A172 (cell line): ENCODE measurements at regions not wholly inside any gene's neighbourhood (a gene's known extent, or its start where the extent isn't known, plus 50 kb on each side); places are given as distances from the start of the nearest gene placed in this dataset.

Experiments
- DNase-seq: peaks from one replicate; pipeline ENCODE4 v3.0.0-alpha.2; 2015; ENCODE audit warnings: low spot score

GRCh38 chr12:92465786-92466295, 236.9 kb upstream of the PLEKHG7 start:
- no peak for DNase-seq

GRCh38 chr12:92464911-92465310, 237.9 kb upstream of the PLEKHG7 start:
- no peak for DNase-seq

GRCh38 chr12:92463171-92463570, 239.6 kb upstream of the PLEKHG7 start:
- no peak for DNase-seq

GRCh38 chr12:92462527-92462926, 240.3 kb upstream of the PLEKHG7 start:
- DNase-seq = no peak

DNA sequence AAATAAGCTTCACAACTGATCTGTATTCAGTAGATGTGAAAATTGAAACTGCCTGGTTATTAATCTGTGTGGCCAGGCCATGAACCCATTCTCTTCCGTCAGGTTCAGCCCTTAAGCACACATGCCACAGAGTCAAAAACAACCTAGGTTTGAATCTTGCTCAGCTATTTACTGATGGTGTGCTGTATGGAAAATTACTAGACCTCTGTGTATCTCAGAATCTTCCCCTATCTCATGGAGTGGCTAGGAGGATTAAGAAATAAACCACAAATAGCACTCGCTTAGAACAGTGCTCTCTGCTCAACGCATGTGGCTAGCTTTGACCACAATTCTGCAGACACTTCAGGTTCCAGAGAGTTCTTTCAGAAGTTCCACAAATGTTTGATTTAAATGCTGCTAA, 240.7 kb upstream of the PLEKHG7 start:
- peak; percentile 44 for DNase-seq

DNA sequence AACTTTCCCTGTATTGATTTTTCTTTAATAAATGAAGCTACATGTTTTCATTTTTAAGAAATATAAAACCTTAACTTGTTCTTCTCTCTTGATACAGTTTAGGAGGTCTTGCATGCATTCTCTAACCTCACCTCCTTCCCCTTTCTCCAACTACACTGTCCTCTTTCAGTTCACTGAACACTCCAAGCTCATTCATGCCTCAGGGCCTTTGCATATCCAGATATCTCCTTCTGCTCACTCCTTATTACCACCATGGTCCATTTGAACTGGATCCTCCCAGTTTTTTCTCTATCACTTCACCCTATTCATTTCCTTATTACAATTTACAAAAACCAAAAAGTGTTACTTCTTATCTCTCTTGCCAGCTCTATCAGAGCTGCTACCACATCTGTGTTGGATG, 242.9 kb upstream of the PLEKHG7 start:
- DNase-seq = no peak

GRCh38 chr12:92458996-92459395, 243.8 kb upstream of the PLEKHG7 start:
- DNase-seq = no peak

DNA sequence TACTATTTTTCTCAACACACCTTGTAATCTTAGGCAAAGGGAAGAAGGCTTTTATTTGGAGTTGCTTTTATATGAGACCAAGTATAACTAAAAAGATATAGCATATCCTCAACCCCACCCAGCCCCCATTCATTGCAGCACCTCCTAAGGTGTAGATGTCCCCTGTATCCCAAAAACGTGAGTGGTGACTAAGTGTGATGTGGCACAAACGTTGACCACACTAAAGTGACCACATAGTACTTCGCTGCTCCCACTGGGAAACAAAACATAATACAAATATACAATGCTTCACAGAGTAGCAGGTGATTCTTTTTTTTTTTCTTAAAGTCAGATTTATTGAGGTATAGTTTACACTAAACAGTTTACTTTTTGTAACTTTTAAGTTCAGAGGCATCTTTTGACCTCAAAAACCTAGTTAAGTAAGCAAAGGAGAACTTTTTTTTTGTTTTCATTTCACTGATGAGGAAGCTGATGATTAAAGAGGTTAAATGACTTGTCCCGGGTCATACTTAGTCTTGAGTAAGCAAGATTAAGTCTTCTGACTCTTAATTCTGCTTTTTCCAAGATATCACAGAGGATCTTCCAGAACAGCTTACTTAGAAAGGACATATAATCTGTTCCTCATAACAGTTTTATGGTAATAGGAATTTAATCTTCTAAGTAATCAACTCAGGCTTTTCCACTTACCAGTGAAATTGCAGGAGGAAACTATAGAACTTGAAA, 245.2 kb upstream of the PLEKHG7 start:
- no peak for DNase-seq

- no peak for DNase-seq
Observed at GRCh38 chr12:92452763-92453162, 250.0 kb upstream of the PLEKHG7 start.

- DNase-seq = no peak
Observed at GRCh38 chr12:92446083-92446460, 256.7 kb upstream of the PLEKHG7 start.

GRCh38 chr12:92445253-92446082, 257.3 kb upstream of the PLEKHG7 start:
- no peak for DNase-seq

DNA sequence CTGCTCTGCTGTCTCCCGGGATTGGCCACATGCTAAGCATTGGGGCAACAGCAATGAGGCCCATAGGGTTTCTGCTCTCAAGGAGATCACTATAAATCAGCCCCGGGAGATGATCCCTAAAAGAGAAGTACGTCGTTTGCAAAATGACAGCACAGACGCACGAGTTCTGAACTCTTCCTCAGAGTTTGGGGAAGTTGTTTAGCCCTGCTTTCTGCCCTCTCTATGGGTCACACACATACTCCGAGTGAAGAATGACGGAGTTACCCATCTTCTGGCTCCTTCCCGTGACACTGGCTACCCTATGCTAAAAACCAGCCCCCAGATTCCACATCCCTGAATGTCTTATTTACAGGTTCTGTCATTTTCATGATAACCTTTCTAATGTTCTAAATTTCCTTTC, 258.0 kb upstream of the PLEKHG7 start:
- DNase-seq = no peak

DNA sequence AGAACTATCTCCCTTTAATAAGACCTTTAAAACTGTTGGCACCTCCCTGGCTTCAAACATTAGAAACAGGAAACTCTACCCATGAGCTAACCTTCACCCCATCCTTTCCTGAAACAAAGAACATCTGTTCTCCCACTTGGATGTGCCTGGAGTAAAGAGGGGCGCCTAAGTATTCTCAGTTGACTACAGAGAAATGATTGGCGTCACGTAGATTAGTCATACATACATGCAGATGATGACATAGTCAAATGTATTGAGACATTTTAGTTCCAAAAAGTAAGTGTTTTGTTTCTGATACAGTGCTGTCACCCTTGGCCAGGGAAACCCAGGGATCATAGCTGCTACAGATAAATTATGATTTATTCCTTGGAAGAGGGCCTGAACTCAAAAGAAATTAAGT, 260.0 kb upstream of the PLEKHG7 start:
- DNase-seq = no peak

DNA sequence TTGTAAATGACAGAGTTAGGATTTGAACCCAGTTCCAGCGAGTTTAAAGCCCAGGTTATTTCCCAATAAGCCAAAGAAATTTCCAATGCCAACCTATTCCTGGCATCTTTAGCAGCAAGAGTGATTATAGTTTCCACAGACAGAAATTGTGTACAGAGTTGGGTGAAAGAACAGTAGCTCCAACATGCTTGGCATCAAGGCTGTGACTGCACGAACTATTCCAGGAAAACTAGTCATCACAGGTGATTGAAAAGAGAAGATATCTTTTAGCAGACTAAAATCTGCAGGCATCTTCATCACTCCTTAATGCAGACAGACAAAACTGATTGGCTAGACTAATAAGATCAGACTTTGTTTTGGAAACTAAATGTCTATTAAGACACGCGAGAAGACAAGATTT, 262.7 kb upstream of the PLEKHG7 start:
- DNase-seq = no peak

DNA sequence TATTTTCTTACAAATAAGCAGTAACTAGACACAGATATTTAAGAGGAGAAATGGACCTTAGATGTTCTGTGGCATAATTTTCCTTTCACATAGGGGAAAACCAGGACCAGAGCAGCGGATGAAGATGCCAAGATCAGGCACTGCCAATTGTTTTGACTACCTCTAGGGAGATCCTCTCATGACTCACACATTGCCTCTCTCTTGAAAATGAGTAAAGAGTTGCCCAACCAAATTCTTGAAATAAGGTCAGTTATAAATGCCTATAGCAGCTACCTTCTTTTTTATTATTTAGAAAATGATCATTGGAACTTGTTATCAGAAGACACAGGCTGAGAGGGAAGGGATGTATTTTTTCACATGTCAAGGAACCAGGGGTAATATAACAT, 263.4 kb upstream of the PLEKHG7 start:
- peak; percentile 49 for DNase-seq

DNA sequence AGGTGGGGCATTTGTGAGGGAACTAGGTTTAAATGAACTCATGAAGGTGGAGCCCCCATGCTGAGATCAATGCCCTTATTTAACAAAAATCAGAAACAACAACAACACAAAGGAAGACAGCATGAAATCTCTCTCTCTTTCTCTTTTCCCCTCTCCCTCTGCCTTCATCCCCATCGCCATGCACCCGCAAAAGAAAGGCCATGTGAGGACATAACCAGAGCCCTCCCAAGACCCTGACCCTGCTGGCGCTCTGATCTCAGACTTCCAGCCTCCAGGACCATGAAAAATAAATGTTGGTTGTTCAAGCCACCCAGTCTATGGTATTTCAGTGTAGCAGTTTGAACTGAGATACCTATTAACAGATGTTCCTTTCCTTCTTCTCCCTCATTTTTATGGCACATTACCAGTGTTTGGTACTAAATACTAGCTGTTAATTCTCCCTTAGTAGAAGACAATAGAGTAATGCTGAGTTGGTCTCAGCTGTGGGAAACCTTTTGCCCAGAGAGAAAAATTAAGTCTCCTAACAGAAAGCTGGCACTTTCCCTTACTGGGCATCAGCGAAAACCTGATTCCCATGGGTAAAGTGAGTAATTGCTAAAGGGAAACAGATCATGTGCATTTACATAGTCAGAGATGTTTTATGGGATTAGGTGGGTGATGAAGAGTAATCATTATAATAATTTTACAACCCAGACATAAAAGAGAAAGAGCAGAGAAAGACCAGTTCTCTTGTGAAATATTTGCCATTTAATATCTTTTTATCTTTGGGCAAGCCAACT, 264.0 kb upstream of the PLEKHG7 start:
- no peak for DNase-seq

- DNase-seq = no peak
Observed at GRCh38 chr12:92437452-92437851, 265.3 kb upstream of the PLEKHG7 start.

GRCh38 chr12:92436856-92437255, 265.9 kb upstream of the PLEKHG7 start:
- no peak for DNase-seq

GRCh38 chr12:92434607-92435025, 268.2 kb upstream of the PLEKHG7 start:
- no peak for DNase-seq

DNA sequence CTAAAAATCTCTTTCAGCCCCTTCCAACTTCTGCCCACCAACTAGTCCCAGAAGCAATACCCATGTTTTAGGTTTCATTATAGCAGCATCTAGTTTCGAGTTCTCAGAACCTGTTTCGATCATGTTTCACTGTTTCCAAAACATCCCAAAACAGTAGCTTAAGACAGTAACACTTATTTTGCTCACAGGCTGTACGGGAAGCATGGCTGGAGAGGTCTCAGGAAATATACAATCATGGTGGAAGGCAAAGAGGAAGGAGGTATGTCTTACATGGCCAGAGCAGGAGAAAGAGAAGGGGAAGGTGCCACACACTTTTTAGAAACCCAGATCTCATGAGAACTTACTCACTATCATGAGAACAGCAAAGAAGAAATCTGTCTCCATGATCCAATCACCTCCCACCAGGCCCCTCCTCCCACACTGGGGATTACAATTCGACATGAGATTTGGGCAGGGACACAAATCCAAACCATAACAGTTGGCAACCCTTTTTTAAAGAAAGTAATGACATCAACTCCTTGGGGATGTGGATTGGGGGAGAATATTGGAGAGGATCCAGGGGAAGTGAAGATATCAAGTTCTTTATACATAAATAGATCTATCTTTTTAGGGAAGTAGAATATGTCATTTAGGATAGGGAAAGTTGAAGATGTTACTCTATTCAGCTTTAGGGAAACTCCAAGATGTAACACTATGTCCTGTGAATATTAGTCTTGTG, 269.9 kb upstream of the PLEKHG7 start:
- DNase-seq = no peak

DNA sequence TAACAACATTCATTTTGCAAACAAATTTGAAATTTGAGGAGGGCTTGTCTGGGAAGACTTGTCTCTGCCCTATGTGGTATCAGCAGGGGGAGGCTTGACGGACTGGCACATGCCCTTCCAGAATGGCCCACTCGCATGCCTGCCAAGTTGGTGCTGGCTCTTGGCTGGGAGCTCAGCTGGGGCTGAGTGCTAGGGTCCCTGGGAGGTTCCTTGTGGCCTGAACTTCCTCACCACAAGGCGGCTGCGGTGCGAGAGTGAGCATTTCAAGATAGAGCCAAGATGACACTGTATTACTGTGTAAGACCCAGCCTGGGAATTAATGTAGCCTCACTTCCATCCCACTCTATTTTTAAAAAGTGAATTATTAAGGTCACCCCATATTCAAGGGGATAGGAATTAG, 271.6 kb upstream of the PLEKHG7 start:
- DNase-seq = no peak

- DNase-seq = no peak
Observed at GRCh38 chr12:92426332-92426731, 276.5 kb upstream of the PLEKHG7 start.
